Activated CD4-positive, alpha-beta T cell treated with anti-CD3 and anti-CD28 coated beads for 1 hour (primary cell): ENCODE measurements at regions not wholly inside any gene's neighbourhood (a gene's known extent, or its start where the extent isn't known, plus 50 kb on each side); places are given as distances from the start of the nearest gene placed in this dataset.

ENCODE experiments used
- DNase-seq: peaks from one replicate; pipeline ENCODE4 v3.0.0-alpha.2; 2020

GRCh38 chr9:109953300-109953699 is 173.3 kb downstream of the PALM2AKAP2 start:
- DNase-seq = no peak

- DNase-seq = no peak
Observed at GRCh38 chr9:109953813-109954497, 174.0 kb downstream of the PALM2AKAP2 start.

- no peak for DNase-seq
Observed at GRCh38 chr9:109956717-109957440, 176.9 kb downstream of the PALM2AKAP2 start.

- no peak for DNase-seq
Observed at GRCh38 chr9:109959679-109960078, 179.7 kb downstream of the PALM2AKAP2 start.

DNA sequence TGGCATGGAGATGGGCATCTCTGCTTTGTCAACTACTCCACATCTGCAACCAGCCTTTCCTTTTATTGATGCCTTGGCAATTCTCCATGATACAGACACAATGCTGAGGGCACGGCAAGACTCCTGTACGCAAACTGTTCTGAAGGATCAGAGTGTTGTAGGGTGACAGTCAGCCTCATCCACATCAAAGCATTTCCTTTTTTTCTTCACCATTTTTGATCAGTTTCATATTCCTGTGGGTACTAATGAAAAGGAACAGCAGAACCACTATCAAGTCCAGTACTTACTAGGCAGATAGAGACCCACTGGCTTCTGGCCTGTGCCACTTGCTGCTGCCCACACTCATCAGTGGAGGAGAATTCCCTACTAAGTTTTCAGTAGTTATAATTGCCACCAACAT is 181.6 kb downstream of the PALM2AKAP2 start:
- no peak for DNase-seq

GRCh38 chr9:109962215-109962614 is 182.2 kb downstream of the PALM2AKAP2 start:
- DNase-seq = no peak

DNA sequence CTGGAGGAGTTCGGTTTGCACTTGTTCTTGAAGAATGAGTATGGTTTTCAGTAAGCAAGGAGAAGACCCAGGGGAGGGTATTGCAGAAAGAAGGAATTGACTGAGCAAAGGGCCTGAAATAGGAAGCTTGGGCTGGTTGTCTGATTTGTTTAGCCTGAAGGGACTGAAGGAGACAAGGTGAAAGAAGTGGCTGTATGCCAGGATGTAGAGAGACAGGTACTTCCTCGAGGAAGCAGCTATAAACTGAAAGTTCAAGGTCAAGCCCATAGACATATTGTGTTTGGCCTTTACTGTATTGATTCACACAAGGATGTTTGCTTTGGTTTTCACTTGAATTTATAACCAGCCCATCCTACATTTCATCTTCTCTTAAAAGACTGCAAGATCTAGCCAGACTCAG is 183.1 kb downstream of the PALM2AKAP2 start:
- DNase-seq = no peak

- DNase-seq = no peak
Observed at GRCh38 chr9:109966643-109967368, 186.8 kb downstream of the PALM2AKAP2 start.

DNA sequence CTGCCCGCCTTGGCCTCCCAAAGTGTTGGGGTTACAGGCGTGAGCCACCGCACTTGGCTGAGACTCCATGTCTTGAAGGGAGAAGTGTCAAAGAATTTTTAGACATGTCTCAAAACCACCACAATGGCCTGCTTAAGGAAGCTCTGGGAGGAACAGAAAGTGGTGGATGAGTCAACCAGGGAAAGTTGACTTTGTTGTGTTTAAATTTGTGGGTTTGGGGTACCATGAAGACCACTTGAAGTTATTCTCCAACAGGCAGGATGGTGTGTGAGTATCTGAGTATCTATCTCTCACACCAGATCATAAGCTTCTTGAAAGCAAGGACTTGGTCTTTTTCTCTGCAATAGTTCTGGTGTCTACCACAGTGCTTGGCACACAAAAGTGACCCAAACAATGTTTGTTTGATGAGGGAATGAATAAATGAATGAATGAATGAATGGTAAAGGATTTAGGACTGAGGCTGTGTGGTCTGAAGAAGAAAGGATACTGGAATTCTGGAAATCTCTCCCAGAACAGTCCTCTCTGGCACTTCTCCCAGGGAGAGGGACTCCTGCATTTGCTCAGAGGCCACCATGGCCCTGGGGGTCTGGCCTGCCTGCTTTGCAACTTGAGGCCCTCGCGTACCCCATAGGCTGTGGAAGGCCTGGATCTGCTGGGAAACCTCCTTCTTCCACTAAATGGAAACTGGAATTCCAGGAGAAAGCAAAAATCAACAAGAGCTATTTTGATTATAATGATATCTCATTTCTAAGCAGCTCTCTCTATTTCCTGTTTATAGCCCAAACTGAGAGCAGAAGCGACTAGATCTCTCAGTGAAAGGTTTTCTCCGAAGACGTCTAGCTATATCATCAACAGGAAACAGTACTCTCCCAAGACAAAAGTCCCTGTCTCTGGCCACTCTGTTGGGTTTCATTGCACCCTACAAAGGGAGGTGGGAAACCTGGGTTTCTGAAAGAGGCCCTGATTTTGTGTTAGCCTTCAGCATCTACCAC is 187.9 kb downstream of the PALM2AKAP2 start:
- no peak for DNase-seq

- DNase-seq = no peak
Observed at GRCh38 chr9:109969011-109969410, 189.0 kb downstream of the PALM2AKAP2 start.

- no peak for DNase-seq
Observed at GRCh38 chr9:109969573-109970237, 189.7 kb downstream of the PALM2AKAP2 start.

- no peak for DNase-seq
Observed at GRCh38 chr9:109971226-109971625, 191.2 kb downstream of the PALM2AKAP2 start.

- DNase-seq = no peak
Observed at GRCh38 chr9:109972026-109972882, 192.3 kb downstream of the PALM2AKAP2 start.

DNA sequence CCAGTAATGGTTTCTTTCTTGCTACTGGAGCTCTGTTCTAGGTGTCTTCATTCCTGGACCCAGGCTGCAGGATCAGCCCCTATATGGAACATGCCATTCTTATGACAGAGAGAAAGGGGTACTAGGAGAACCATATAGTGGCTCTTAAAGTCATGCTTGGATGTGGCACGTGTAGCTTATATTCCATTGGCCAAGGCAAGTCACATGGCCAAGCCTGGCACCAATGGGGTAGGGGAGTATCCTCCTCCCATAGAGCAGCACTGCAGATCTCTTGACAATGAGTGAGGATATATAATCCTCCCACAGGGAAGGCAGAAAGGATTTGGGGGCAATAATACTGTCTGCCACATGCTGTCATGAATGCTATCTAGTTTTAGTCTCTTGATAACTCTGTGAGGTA is 193.3 kb downstream of the PALM2AKAP2 start:
- no peak for DNase-seq

DNA sequence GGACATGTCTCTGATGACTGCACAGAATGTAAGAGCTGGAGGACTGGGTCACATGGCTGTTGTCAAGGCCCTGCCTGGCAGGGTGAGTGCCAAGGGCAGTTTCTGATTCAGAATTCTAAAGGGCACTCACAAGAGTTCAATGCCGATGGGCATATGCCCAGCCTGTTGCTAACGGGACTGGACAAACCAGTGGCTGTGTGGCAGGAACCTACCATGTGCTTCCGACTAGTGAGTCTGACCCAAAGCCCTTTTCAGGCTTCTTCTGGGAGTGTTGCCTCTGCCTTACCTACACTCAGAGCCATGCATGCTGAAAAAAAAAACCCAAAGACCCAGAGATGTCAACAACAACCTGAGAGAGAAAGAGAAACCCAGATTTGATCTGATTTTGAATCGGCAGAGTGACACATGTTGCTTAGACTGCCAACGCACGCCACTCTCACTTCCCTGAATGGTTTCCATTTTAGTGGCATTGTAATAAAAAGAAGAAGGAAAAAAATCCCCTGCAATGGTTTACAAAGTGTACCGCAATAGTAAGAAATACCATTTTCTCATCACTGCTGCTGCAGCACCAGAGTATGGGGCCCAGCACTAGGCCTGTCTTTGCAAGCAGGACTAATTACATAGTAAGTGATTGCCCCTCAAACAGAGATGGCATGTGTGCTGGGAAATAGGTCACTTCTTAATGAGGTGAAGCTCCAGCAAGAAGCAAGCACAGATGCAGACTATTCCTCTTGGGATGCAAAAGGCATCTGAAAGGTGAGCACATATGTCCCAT is 194.3 kb downstream of the PALM2AKAP2 start:
- no peak for DNase-seq

DNA sequence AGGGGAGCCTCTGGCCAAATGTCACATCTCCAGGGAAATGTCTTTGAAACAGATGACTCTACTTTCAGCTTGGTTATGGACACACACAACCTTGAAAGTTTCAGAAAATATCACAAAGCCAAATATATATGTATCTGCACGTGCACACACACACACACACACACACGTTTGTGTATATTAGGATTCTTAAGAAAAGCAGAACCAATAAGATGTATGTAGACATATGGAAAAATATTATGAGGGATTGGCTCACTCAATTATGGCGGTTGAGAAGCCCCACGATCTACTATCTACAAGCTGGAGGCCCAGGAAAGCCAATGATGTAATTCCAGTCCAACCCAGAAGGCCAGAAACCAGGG is 194.9 kb downstream of the PALM2AKAP2 start:
- no peak for DNase-seq

DNA sequence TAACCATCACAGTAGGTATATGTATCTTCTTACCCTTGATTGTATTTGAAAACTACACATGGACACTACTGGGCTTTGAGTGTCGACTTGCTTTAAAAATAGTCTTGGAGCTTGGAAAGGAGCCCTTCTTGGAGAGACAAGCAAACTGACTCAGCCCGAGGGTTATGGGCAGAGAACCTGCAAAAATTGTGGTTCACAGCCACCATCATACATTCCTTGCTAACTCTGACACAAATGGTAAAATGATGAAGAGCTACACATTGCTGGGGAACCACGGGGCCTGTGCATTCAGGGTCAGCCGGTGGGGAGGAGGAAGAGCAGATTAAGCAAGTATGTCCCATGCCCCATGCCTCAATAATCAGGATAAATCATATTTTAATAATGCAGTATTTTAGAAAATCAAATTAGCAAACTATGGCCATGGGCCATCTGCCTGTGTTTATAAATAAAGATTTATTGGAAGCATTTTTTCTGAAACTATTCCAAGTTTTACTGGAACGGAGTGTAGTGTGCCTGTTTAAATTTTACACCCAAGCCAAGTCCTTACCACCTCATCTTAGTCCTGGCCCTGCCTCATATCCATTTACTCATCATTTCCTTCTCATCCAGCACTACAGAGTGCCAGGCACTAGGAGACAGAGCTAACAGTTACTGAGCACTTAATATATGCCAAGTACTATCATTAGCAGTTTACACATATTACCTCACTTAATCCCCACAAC is 195.7 kb downstream of the PALM2AKAP2 start:
- DNase-seq = no peak

- no peak for DNase-seq
Observed at GRCh38 chr9:109976303-109976702, 196.3 kb downstream of the PALM2AKAP2 start.

DNA sequence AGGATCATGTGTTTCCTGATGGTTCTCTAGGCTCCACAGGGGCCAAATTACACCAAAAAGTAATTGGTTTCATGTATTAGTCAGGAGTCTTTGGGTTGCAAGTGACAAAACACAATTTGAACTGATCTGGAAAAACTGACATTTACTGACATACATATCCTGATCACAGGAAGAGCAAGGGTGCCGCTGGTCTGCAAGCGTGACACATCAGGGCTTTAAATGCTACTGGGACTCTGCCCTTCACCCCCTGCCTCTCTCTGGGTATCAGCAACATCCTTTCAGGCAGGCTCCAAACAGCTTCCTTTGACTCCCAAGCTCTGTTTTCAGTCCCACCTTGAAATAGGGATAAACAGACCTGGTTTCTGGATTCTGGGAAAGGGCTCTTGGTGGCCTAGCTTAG is 197.5 kb downstream of the PALM2AKAP2 start:
- no peak for DNase-seq

GRCh38 chr9:109981091-109981490 is 201.1 kb downstream of the PALM2AKAP2 start:
- no peak for DNase-seq
